Thyroid gland (tissue), 4 donors: ENCODE measurements at regions not wholly inside any gene's neighbourhood (a gene's known extent, or its start where the extent isn't known, plus 50 kb on each side); places are given as distances from the start of the nearest gene placed in this dataset.

Experiments used
- POLR2A ChIP-seq, 2 donors: fragments of 450-650 bp; IDR thresholded peaks; one replicate each; pipeline ENCODE4 v1.6.1; 2017; ENCODE audit warnings: antibody characterized with exemption in 2 of 2, mild to moderate bottlenecking in 2 of 2, moderate library complexity in 1 of 2
- TF ChIP-seq, protein P1 (sequence below), 6 experiments: fragments of 200-600 bp in 3 of 6; fragments of 450-650 bp in 3 of 6; sonication (generic) in 3 of 6; IDR thresholded peaks; one replicate each; pipeline ENCODE4 v1.5.1; 2016 to 2019; ENCODE audit warnings: antibody characterized with exemption in 6 of 6, mild to moderate bottlenecking in 2 of 6, inconsistent platforms in 1 of 6, moderate library complexity in 1 of 6

DNA sequence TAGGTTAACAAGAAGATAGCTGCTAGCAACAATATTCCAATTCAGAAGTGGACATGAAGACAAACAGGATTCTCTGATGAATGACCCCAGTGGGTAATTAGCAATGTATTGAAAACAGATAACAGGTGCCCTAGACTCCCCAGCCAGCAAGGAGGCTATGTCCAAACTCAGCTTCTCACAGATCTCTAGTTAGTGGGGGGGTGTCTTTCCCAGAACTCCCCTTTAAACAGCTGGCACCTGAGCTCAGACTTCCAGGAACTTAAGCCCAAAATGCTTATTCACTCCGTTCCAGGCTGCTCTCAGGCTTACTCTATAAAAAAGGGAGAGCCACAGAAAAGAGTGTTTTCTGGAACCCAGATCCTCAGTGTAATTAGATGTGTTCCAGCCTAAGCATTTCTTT lies 423.0 kb upstream of the THBS1 start:
- TF ChIP-seq, protein P1, sequence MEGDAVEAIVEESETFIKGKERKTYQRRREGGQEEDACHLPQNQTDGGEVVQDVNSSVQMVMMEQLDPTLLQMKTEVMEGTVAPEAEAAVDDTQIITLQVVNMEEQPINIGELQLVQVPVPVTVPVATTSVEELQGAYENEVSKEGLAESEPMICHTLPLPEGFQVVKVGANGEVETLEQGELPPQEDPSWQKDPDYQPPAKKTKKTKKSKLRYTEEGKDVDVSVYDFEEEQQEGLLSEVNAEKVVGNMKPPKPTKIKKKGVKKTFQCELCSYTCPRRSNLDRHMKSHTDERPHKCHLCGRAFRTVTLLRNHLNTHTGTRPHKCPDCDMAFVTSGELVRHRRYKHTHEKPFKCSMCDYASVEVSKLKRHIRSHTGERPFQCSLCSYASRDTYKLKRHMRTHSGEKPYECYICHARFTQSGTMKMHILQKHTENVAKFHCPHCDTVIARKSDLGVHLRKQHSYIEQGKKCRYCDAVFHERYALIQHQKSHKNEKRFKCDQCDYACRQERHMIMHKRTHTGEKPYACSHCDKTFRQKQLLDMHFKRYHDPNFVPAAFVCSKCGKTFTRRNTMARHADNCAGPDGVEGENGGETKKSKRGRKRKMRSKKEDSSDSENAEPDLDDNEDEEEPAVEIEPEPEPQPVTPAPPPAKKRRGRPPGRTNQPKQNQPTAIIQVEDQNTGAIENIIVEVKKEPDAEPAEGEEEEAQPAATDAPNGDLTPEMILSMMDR (IDR thresholded peaks at IDR 0.05) = no peak
- TF ChIP-seq POLR2A (IDR thresholded peaks at IDR 0.05) = no peak
